HepG2 (cell line): ENCODE measurements at regions not wholly inside any gene's neighbourhood (a gene's known extent, or its start where the extent isn't known, plus 50 kb on each side); places are given as distances from the start of the nearest gene placed in this dataset.

Experiments used
- ATAC-seq: fragments of 200-7000 bp; cut with Tn5 transposase; 3 replicates; pipeline ENCODE4 v1.9.1; 2020; ENCODE audit warnings: mild to moderate bottlenecking, moderate library complexity
- BruUV-seq: library from RNA; stranded (reverse); fragments of 400-500 nt; replicated peaks from 2 replicates; lab custom pipeline; 2021; lab: Mats Ljungman, UMichigan
- CTCF ChIA-PET: fragments of 300-600 bp; formaldehyde crosslinking; extraction: SDS; loops from one replicate; lab custom pipeline; 2021; ENCODE audit warnings: low total read pairs, inconsistent platforms, low intra/inter-chr PET ratio; lab: Yijun Ruan, JAX
- POLR2A ChIA-PET: fragments of 350-600 bp; sonication (Branson Sonifier 250); formaldehyde crosslinking; loops from one replicate; lab custom pipeline; 2020; ENCODE audit warnings: antibody characterized with exemption, inconsistent platforms; lab: Yijun Ruan, JAX
- DNase-seq: peaks from one replicate; pipeline ENCODE4 v3.0.0-alpha.2; 2015; ENCODE audit warnings: low spot score
- FAIRE-seq: peaks from 3 replicates; lab custom pipeline; 2011; peaks lifted over from hg19 to GRCh38; lab: Jason Lieb, UNC
- H2AFZ ChIP-seq: one replicate; pipeline ENCODE4 v1.6.1; 2011; ENCODE audit warnings: low read length, inconsistent platforms
- H3K27ac ChIP-seq: fragments of 300-600 bp; 3 replicates; pipeline ENCODE4 v1.8.0; 2011; ENCODE audit warnings: mixed run types, mild to moderate bottlenecking, mixed read lengths, low read length, inconsistent platforms; ENCODE audit not compliant: insufficient read depth; ENCODE audit errors: extremely low read length
- H3K27me3 ChIP-seq, 2 experiments: fragments of 200-600 bp in 1 of 2; 2 replicates in 1 of 2; 3 replicates in 1 of 2; pipeline versions ENCODE4 v1.6.0 to v1.8.0; 2011; ENCODE audit warnings: low read length in 2 of 2, mild to moderate bottlenecking in 2 of 2, moderate library complexity in 2 of 2, inconsistent platforms in 1 of 2; ENCODE audit not compliant: insufficient read depth in 2 of 2, control insufficient read depth in 1 of 2
- H3K36me3 ChIP-seq, 2 experiments: fragments of 200-600 bp in 1 of 2; replicated peaks in 1 of 2; 2 replicates in 1 of 2; 3 replicates in 1 of 2; pipeline versions ENCODE4 v1.5.1 to v1.8.0; 2011; ENCODE audit warnings: low read length in 2 of 2, inconsistent platforms in 1 of 2; ENCODE audit not compliant: insufficient read depth in 2 of 2, control insufficient read depth in 1 of 2
- H3K4me1 ChIP-seq: 2 replicates; pipeline ENCODE4 v1.5.1; 2012; ENCODE audit warnings: low read length, inconsistent platforms; ENCODE audit not compliant: insufficient read depth
- H3K4me2 ChIP-seq: 2 replicates; pipeline ENCODE4 v1.6.0; 2011; ENCODE audit warnings: low read depth, low read length, inconsistent platforms
- H3K4me3 ChIP-seq, 3 experiments: fragments of 200-600 bp in 1 of 3; sonication (generic), shearing (Covaris generic) in 1 of 3; replicated peaks in 1 of 3; 2 replicates each; pipeline ENCODE4 v1.5.1; 2011 to 2016; ENCODE audit warnings: low read length in 3 of 3, inconsistent platforms in 2 of 3, low read depth in 2 of 3, mild to moderate bottlenecking in 2 of 3, control low read depth in 1 of 3, mixed read lengths in 1 of 3; ENCODE audit not compliant: insufficient read depth in 1 of 3
- H3K79me2 ChIP-seq: one replicate; pipeline ENCODE4 v1.6.1; 2011; ENCODE audit warnings: low read length, inconsistent platforms; ENCODE audit not compliant: insufficient read depth
- H3K9ac ChIP-seq: 2 replicates; pipeline ENCODE4 v1.6.0; 2011; ENCODE audit warnings: mild to moderate bottlenecking, low read depth, low read length, inconsistent platforms; ENCODE audit not compliant: insufficient read depth
- H3K9me3 ChIP-seq: 2 replicates; pipeline ENCODE4 v1.5.1; 2012; ENCODE audit warnings: mild to moderate bottlenecking, low read length
- H4K20me1 ChIP-seq: 2 replicates; pipeline ENCODE4 v1.6.0; 2011; ENCODE audit warnings: inconsistent platforms, mild to moderate bottlenecking, low read length, moderate library complexity; ENCODE audit not compliant: insufficient read depth
- ATF7 ChIP-seq, 2 experiments: fragments of 450-650 bp in 1 of 2; sonication (generic) in 1 of 2; formaldehyde crosslinking in 1 of 2; IDR thresholded peaks; 2 replicates each; pipeline versions ENCODE4 v1.4.0 to v1.6.1; 2016 to 2020; ENCODE audit warnings: antibody characterized with exemption in 1 of 2, mild to moderate bottlenecking in 1 of 2, missing genetic modification reagents in 1 of 2
- BCL3 ChIP-seq: sonication (generic); formaldehyde crosslinking; IDR thresholded peaks from 2 replicates; pipeline ENCODE4 v1.5.1; 2020; ENCODE audit warnings: mild to moderate bottlenecking, missing genetic modification reagents, moderate library complexity
- HDAC2 ChIP-seq: sonication (generic); formaldehyde crosslinking; IDR thresholded peaks from 2 replicates; pipeline ENCODE4 v1.4.0; 2020; ENCODE audit warnings: missing genetic modification reagents
- PCBP2 ChIP-seq: fragments of 200-400 bp; formaldehyde crosslinking; optimal IDR thresholded peaks from 2 replicates; pipeline ENCODE3; 2018; ENCODE audit warnings: low read length, low read depth; ENCODE audit not compliant: poor library complexity, severe bottlenecking
- STAG1 ChIP-seq: sonication (generic); formaldehyde crosslinking; IDR thresholded peaks from 2 replicates; pipeline ENCODE4 v1.4.0; 2020; ENCODE audit warnings: missing genetic modification reagents
- ZNF773 ChIP-seq: sonication (generic); formaldehyde crosslinking; IDR thresholded peaks from 2 replicates; pipeline ENCODE4 v1.4.0; 2020; ENCODE audit warnings: missing genetic modification reagents, borderline replicate concordance
- WGBS: methylation state at CpG from one replicate; pipeline ENCODE4 v1.1.6; 2017; ENCODE audit warnings: low lambda C conversion rate; 5-methylcytosine and 5-hydroxymethylcytosine counted together
- in situ Hi-C: cut with HindIII; loops from 2 replicates; pipeline ENCODE4 v1.10.0; 2017; ENCODE audit warnings: low pct_unique_long_range_greater_than_20kb; ENCODE audit not compliant: extremely low pct_ligation_motif_present
- intact Hi-C: fragments of 100-400 bp; cut with micrococcal nuclease; formaldehyde crosslinking; loops from one replicate; pipeline ENCODE4 v1.10.0; 2022; ENCODE audit not compliant: unreplicated experiment

GRCh38 chr10:44506386-44506785, 121.5 kb upstream of the CXCL12 start:
- Histone ChIP-seq H2AFZ (no peak overlapping the region), H3K27ac (no peak overlapping the region), H3K9ac (no peak overlapping the region), H3K36me3 (no peaks in the 10 kb centered on the region), H3K27me3 (no peaks in the 10 kb centered on the region; a peak in 1 of 5 replicates), H4K20me1 (no peaks in the 10 kb centered on the region), H3K9me3 (peaks cover 5% of the 10 kb centered on the region; the same call in 1 of the 2 replicates), H3K79me2 (no peaks in the 10 kb centered on the region), H3K4me1 (no peaks in the 10 kb centered on the region), H3K4me2 (no peak overlapping the region), H3K4me3 (no peak overlapping the region)
- no peak for TF ChIP-seq ZNF773
- peak; percentile 28; the same call in 1 of the 2 replicates for TF ChIP-seq STAG1 (CRISPR knock-in tag)
- TF ChIP-seq HDAC2 (CRISPR knock-in tag) = no peak
- TF ChIP-seq BCL3 (CRISPR knock-in tag) = no peak
- WGBS = 0% methylated on average over 3 of the region's 3 CpGs
- no peak for FAIRE-seq
- ChIA-PET POLR2A (no interaction called here), CTCF (no interaction called here)
- BruUV-seq = no TSS peak
- DNase-seq = no peak
- ATAC-seq = peak; percentile 35; the same call in 2 of the 3 replicates
- intact Hi-C loops = no loop called here
- in situ Hi-C loops = no loop called here

- no peak for FAIRE-seq
- Histone ChIP-seq H3K27me3 (no peaks in the 10 kb centered on the region; a peak in 1 of 5 replicates), H4K20me1 (no peaks in the 10 kb centered on the region)
- ATAC-seq = no peak
- in situ Hi-C loops = no loop called here
- TF ChIP-seq PCBP2 (no peak), ATF7 (IDR thresholded peaks at IDR 0.05) (0 out of 2 replicates have a peak, but pooled peaks have one; percentile 11), ATF7 (CRISPR knock-in tag; IDR thresholded peaks at IDR 0.05) (no peak)
- TF ChIP-seq, all 625 proteins: peak for 1
- H3K27ac ChIP-seq = no peak overlapping the region
- no peaks in the 10 kb centered on the region for H3K4me1 ChIP-seq
- POLR2A ChIA-PET = no interaction called here
- no TSS peak for BruUV-seq
- CTCF ChIA-PET = no interaction called here
- intact Hi-C loops = no loop called here
- H3K9me3 ChIP-seq = no peaks in the 10 kb centered on the region
- no peak for DNase-seq
- no peak overlapping the region for H3K4me3 ChIP-seq
- H3K79me2 ChIP-seq = no peaks in the 10 kb centered on the region
- H3K4me2 ChIP-seq = no peak overlapping the region
- WGBS = 7% methylated on average over 6 of the region's 6 CpGs
- no peak overlapping the region for H2AFZ ChIP-seq
- H3K36me3 ChIP-seq = no peaks in the 10 kb centered on the region
- H3K9ac ChIP-seq = no peak overlapping the region
Measured at GRCh38 chr10:44510379-44511115, 125.7 kb upstream of the CXCL12 start.
